ENCODE measurements at regions not wholly inside any gene's neighbourhood (a gene's known extent, or its start where the extent isn't known, plus 50 kb on each side); places are given as distances from the start of the nearest gene placed in this dataset.
A peak's percentile ranks its signal among the peaks of the same experiment; 100 is the strongest.

DNA sequence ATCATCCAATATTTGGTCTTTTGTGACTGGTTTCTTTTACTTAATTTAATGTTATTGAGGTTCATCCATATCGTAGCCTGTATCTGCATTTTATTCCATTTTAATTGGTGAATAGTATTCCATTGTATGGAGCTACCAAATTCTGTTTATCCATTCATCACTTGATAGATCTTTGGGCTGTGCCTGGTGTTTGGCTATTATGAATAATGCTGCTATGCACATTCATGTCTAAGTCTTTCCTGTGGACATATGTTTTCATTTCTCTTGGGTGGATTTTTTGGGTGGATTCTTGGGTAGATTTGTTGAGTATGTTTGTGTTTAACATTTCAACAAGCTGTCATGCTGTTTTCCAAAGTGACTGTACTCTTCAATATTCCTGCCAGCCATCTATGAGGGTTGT is 52.5 kb upstream of the NEDD4L start:
- DNase-seq = no peak

DNA sequence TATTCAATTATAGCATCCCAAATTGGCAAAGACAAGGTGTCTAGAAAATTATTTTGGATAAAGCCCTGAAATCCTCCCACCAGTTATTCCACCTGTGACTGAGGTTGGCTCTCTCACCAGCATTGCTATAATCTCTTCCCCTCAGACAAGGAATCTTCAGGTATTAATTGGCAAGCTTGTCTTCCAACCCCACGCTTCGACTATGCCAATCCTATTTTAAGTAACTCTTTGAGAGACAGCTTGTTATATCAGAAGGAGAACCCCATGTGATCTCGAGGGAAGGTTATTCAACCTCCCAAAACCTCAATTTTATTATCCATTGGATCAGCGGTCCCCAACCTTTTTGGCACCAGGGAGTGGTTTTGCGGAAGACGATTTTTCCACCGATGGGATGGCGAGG is 54.5 kb upstream of the NEDD4L start:
- DNase-seq = no peak

- DNase-seq = no peak
These were observed 59.4 kb upstream of the NEDD4L start for GRCh38 chr18:57984490-57985115.

GRCh38 chr18:57983965-57984364 is 60.1 kb upstream of the NEDD4L start:
- DNase-seq = no peak

DNA sequence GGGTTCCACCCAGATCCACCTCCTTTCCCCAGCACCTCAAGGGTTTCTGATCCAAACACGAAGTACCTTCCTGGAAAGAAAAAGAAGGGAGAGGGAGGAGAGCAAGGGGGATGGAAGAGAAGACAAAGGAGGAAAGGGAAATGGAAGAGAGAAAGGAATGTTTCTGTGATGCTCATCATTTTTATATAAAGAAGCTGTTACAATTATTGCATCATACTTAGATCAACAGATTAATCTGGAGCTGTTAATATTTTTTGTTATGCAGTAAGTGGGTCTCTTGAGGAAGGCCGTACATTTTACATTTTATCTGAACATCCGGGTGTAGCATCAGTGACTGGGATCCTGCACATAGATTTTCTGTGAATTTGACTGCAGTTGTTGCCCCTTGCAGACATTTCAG is 60.6 kb upstream of the NEDD4L start:
- no peak for DNase-seq

DNA sequence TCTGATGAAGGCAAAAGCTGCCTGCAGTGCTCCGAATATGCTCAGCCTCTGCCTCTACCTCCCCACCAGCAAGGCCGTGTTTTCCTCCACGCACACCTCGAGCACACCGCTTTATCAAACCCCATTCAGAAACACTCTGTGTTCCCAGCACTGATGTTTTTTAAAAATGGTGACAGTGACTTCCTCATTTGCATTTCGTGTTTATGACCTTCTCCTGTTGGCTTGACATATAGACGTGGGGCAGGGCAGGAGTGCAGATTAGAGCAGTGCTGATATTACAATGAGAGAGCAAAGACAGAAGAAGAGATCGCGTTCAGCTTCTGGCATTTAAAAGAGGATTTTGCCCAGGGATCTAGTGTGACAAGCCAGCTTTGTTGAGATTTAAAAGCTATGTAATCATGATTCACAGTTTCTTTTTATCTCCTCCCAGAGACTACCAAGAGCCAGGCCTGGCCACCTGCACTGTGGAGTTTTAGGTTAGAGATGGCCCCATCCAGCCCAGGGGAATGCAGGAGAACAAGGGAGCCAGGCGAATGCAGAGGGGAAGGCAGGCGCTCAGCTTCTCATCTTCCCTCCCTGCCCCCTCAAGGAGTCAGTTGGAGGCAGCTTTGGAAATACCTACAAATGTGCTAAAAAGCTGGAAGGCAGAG is 61.5 kb upstream of the NEDD4L start:
- no peak for DNase-seq

DNA sequence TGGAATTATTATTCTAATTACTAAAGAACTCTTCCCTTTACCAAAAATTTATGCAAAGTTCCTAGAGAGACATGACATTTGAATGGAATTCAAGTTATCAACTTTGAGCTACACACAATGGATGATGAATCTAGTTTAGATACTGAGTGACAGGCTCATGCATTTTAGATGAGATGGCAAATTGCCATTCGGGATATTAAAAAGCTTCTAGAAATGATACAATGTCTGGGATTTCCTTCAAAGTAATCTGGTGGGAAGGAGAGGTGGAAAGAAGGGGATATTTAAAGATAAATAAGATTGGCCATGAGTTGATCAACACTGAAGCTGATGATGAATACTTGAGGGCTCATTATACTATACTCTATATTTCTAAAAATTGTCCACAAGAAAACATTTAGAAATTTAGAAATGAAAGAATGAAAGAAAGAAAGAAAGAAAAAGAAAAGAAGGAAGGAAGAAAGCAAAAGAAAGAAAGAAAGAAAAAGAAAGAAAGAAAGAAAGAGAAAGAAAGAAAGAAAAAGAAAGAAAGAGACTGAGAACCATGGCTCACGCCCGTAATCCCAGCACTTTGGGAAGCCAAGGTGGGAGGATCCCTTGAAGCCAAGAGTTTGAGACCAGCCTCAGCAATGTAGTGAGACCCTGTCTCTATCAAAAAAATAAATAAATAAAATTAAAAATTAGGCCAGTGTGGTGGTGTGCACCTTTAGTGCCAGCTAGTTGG is 62.6 kb upstream of the NEDD4L start:
- no peak for DNase-seq

DNA sequence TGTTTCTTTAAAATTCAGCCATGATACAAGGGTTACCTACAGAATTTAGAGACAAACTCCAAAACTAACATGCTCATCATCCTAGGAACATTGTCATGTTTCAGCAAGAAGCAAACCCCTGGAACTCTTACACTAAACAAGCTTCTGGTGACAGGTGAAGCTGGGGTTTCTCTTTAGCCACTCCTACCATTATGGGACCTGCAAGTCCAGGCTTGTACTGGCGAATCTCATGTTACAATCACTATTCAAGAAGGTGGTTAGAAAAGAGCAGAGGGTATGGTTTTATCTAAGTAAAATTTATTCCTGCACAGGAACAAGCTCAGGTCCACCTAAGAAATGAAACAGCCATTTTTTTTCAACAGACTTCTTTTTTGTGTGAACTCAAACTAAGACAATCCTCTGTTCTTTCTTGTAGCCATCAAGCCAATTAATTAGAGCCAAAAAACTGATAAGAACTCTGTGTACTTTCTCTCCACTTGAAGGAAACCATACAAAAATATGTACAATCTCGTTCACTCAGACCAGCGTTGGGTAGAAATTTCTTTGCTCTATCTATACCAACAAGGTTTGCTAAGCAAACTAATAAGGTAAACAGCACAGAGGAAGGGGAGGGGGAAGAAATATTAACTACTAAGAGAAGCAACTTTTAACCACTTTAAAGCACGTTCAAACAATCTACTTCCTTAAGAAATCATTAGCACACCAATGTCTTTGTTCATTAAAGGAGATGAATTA is 63.3 kb upstream of the NEDD4L start:
- DNase-seq = no peak

DNA sequence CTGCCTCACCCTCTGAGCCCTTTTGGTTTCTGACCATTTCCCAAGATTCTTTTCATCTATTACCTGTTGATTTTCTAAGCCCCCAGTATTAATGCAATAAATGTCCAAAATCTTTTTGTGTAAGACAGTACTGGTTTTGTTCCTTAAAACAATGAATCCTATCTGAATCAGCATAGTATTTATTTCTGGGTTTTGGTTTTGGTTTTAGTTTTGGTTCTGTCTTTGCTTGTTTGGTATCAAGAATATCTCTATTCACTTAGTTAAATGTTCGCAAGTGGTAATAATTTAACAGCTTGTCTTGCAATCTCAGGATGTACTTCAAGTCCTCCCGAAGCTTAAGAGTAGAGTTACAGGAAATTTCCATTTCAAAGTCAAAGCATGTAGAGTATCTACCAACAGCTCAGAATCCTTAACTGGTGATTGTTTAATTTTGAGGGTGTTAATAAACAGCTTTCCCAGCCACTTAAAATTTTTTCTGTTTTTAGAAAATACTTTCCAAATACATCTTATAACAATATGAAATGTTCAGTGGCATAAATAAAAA is 67.7 kb upstream of the NEDD4L start:
- no peak for DNase-seq

DNA sequence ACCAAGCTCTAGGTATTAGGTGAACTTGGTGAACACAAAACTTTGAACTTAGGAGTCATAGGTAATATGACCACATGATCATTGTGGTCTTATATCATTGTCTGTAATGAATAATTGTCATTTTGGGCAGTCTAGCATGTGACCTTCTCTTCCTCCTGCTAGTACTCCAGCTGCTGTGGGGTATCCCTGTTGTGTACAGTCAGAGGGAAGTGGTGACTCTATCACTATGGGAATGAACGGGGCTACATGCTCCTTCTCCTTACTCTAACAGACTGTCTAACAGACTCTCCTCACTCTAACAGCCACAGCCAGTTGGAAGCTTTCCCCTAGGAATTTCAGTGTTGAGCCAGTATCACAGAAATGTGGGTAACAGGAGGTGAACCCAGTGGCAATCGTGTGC is 68.2 kb upstream of the NEDD4L start:
- DNase-seq = no peak

DNA sequence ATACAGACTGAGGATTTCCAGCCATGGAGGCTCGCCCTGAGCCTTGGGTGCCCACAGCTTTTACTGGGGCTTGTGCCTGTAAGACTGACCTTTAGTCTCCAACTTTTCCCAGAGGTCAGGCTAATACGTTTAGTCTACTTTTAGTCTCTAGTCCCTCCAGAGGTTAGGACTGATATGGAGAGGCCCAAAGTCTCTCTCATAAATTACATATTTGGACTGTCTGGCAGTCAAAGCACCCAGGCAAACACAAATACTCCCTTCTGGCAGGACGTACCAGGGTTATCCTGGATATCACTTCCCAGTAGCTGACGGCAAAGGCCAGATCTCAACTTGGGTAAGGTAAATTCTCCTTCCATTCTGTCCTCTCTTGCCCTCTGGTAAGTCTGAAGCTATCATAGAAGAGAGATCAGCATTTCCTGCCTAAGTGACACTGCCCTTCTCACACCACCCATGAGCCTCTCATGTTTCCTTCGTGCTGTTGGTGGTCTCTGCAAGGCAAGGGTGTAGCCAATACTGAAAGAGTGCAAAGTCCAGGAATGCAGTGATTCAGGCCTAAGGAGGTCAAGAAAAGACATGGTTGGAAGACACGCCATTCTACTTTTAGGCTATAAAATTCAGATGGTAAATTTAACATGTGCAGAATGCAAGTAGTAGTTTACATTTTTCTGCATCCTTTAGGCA is 69.3 kb upstream of the NEDD4L start:
- no peak for DNase-seq

GRCh38 chr18:57973889-57974288 is 70.1 kb upstream of the NEDD4L start:
- no peak for DNase-seq

DNA sequence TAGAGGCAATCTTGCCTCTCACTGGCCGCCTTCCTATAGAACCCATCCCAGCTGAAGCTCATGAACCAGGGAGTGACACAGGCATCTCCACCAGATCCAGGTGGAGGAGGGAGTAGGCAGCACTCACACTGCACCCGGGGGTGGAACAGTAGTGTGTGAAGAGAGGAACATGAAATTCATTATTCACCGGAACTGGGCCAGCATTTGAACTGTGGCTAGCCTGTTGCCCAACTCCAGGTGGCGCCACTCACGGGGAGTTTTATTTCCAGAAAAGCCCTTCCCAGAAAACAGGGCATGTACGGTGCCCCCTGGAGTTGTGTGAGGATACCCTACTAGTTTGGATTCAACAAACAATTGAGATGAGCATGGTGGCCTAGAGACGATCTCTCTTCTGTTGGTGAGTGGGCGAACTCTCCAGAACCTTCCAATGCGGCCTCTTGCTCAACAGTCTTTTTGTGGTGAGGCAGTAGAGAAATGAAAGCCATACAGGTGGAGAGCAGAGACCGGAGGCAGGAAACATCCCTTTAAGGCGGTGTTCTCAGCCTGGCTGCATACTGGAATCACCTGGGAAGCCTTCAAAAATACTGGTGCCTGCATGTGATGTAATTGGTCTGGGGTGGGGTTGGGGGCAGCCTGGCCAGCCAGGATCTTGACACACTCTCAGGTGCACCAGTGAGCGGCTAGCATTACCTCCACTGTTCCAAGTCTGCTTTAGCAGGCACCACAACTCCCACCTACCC is 73.5 kb upstream of the NEDD4L start:
- no peak for DNase-seq

- DNase-seq = no peak
These were observed 74.2 kb upstream of the NEDD4L start for GRCh38 chr18:57969824-57970223.

GRCh38 chr18:57965246-57965645 is 78.8 kb upstream of the NEDD4L start:
- DNase-seq = no peak

DNA sequence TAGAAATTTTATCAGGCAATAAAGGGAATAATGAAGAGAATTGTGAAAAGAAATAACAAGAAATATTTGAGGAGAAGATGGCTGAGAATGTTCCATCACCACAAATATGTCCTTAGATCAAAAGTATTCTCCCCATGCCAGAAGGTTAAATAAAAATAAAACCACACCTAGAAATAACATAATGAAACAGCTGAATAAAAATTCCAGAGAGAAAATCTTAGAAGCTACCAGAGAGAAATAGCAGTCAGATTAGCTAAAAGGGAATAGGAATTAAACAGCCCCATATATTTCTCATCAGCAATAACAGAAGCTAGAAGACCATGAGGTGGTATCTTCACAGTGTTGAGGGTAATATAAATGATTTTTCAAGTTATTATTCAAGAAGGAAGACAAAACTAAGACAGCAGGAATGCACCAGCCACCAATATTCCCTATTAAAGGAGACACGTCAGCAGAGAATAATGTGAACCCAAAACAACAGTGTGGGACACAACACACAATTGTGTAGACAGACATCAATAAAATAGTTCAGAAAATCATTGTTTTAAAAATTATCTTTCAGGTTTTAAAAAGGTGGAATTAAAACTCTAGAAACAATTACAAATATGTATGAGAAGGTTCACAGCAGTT is 82.0 kb upstream of the NEDD4L start:
- DNase-seq = no peak

DNA sequence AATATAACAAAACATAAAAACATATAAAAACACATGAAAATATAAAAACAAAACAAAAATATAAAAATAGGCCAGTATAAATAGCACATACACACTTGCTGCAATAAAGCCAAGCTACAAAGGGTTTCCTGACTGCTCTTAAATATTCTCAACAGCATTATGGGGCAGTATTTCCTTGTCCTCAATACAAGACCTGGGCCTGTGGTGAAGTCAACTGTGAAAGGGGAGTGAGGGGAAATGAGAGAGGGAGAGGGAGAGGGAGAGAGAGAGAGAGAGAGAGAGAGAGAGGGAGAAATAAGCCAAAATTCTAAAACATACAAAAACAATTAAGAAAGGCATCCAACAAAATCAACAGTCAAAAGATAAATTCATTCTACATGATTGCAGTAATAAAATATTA is 82.6 kb upstream of the NEDD4L start:
- no peak for DNase-seq

GRCh38 chr18:57959278-57959677 is 84.7 kb upstream of the NEDD4L start:
- peak; percentile 73 for DNase-seq

- DNase-seq = no peak
These were observed 86.8 kb upstream of the NEDD4L start for GRCh38 chr18:57957210-57957609.

- DNase-seq = no peak
These were observed 87.5 kb upstream of the NEDD4L start for GRCh38 chr18:57956491-57956890.

DNA sequence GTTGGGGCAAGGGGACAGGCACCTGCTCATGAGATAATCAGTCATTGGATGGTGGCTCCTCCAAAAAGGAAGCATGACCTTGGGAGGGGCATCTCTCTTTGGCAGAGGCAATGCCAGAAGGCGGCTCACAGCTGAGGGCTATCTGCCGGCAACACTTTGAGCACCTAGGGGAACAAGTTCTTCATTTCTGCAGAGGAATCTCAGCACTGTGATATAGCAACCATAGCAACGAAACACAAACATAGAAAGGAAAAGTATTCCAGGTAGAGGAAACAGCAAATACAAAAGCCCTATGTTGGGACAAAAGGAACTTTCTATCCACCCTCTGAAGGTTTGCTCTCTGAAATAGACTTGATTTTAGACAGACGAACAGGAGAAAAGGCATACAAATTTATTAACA is 89.1 kb upstream of the NEDD4L start:
- DNase-seq = no peak

Measured in dermis blood vessel endothelial cell (primary cell).